ENCODE measurements at regions not wholly inside any gene's neighbourhood (a gene's known extent, or its start where the extent isn't known, plus 50 kb on each side); places are given as distances from the start of the nearest gene placed in this dataset.
"Not testable (repeated sequence)": the region's sequence is repeated elsewhere in the genome, so short reads cannot be mapped to it uniquely, and the experiment has no call there.

DNA sequence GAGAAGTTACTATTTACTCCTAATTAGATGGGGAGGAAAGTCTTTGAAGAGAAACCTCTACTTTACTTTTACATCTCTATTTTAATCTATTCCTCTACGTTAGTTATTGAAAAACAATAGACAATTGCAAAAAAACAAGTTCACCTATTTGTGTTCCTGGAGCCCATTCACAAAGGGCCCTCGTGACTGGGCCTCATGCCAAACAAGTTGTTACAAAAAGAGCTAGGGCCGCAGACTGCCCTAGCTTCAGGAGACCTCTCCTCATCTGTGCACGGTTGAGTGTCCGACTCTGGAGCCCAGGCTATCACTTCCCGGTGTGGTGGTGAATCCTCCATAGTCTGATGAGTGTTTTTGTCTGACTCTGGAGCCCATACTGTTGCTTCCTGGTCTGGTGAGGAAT is 190.9 kb downstream of the ZNF486 start:
- no peaks in the 10 kb centered on the region for H3K36me3 Mint-ChIP-seq (ENCODE audit: low read depth)
- no peak overlapping the region for H3K27ac Mint-ChIP-seq
- peaks cover 4% of the 10 kb centered on the region for H3K9me3 Mint-ChIP-seq
- H3K4me1 Mint-ChIP-seq: peaks cover 4% of the 10 kb centered on the region
- ATAC-seq (replicated peaks): no peak
- no peaks in the 10 kb centered on the region for H3K27me3 Mint-ChIP-seq
- no peak overlapping the region for H3K4me3 Mint-ChIP-seq

DNA sequence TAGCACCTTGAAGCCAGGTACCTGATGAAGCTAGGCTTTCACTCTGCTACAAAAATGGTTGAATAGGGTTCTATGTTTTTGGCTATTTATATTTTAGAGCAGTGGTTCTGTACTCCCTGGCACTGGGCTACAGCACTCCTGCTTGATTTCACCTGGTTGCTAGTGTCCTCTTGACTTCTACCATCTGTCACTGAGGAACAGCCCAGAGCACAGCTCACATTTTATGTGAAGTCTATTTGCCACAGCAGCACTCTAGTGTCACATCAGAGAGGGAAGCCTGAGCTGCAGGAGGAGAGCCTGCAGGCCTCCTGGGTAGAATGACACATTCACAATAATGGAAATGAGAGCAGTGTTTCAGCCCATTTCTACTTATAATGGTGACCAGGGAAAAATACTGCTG is 184.2 kb downstream of the ZNF486 start:
- H3K27ac Mint-ChIP-seq: no peak overlapping the region
- H3K36me3 Mint-ChIP-seq (ENCODE audit: low read depth): no peaks in the 10 kb centered on the region
- no peaks in the 10 kb centered on the region for H3K27me3 Mint-ChIP-seq
- H3K9me3 Mint-ChIP-seq: no peaks in the 10 kb centered on the region
- no peaks in the 10 kb centered on the region for H3K4me1 Mint-ChIP-seq
- no peak for ATAC-seq (replicated peaks)
- no peak overlapping the region for H3K4me3 Mint-ChIP-seq

DNA sequence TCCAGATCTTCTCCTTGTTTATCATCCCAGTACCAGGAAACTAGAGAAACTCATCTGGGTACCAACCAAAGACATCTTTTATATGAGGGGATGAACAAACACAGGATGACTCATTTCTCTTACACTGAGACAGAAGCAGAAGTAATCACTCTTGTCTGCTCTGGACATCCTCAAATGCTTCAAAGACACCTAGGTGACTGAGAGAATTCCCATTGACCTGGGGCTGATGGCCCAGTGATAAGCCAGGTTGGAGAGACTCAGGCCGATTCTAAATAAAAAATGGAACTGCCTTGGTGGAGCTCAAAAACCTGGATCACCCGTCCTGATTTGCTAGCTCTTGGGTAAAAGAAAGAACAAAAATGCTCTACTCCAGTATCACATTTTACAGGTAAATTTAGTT is 182.2 kb downstream of the ZNF486 start:
- no peak overlapping the region for H3K27ac Mint-ChIP-seq
- no peaks in the 10 kb centered on the region for H3K36me3 Mint-ChIP-seq (ENCODE audit: low read depth)
- no peaks in the 10 kb centered on the region for H3K27me3 Mint-ChIP-seq
- H3K9me3 Mint-ChIP-seq: no peaks in the 10 kb centered on the region
- H3K4me3 Mint-ChIP-seq: no peak overlapping the region
- ATAC-seq (replicated peaks): no peak
- H3K4me1 Mint-ChIP-seq: no peaks in the 10 kb centered on the region

DNA sequence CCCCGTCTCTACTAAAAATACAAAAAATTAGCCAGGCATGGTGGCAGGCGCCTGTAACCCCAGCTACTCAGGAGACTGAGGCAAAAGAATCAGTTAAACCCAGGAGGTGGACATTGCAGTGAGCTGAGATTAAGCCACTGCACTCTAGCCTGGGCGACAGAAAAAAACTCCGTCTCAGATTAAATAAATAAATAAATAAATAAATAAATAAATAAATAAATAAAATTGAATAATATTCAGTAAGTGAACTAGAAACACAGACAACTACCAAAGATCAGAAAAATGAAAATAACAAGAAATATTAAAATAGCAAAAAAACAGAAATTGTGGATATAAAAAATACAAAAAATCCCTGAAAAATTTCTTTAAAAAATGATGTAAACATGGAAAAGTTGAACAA is 172.4 kb downstream of the ZNF486 start:
- Mint-ChIP-seq H3K4me3 (no peak overlapping the region), H3K27me3 (peaks cover 4% of the 10 kb centered on the region), H3K9me3 (no peaks in the 10 kb centered on the region), H3K27ac (no peak overlapping the region), H3K36me3 (ENCODE audit: low read depth) (no peaks in the 10 kb centered on the region), H3K4me1 (no peaks in the 10 kb centered on the region)
- ATAC-seq (replicated peaks): no peak

DNA sequence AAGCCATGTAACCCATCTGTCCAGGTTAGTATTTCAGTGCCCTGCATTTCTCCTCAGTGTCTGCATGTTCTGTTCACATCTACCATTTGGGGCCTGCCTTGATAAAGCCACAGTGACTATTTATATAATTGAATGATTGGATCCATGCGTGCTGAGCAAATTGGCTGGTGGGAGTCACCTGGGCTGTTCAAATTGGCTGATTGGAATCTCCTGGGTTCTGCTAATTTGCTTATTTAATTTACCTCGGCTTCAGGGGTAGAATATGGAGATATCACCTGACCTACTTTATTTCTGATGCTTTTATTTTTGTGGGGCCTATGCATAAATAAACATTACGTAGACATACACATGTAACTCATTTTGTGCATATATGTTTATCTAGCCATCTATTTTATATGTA is 167.7 kb downstream of the ZNF486 start:
- no peak overlapping the region for H3K4me3 Mint-ChIP-seq
- peaks cover 4% of the 10 kb centered on the region for H3K27me3 Mint-ChIP-seq
- ATAC-seq (replicated peaks): no peak
- H3K27ac Mint-ChIP-seq: no peak overlapping the region
- no peaks in the 10 kb centered on the region for H3K9me3 Mint-ChIP-seq
- no peaks in the 10 kb centered on the region for H3K4me1 Mint-ChIP-seq
- H3K36me3 Mint-ChIP-seq (ENCODE audit: low read depth): no peaks in the 10 kb centered on the region

DNA sequence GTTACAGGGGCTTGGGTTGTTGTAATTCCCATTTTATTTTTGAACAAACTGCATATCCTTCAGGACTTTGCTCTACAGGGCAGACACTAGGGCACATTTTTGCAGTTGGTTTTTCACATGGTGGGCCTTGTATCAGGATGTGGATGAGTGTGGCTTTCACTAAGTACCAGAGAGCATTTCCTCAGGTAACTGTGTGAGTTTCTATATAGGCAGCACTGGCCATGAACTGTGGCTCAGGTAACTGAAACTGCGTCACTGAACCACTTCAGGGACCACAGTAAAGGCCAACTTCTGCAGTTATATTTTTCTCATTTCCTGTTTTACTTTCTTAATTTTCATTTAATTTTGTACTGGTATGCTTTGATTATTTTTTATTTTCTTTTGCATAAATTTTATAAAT is 166.5 kb downstream of the ZNF486 start:
- no peaks in the 10 kb centered on the region for H3K4me1 Mint-ChIP-seq

DNA sequence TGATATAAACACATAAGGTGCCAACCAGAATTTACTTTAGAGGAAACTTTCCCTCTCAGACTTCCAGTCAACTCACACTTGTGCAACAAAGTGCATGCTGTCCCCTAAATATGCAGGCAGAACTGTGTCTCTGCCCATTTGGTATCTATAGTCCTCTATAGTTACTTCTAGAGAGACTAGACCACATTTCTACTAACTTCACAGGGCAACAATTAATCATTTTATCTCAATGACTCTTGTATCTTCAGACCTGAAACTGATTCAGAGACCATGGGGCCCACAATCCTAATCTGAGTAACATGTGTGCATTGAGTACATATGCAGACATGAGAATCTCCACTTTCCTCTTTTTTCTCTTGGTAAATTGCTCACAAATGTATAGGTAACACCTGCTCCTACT is 158.1 kb downstream of the ZNF486 start:
- Mint-ChIP-seq H3K4me1 (no peaks in the 10 kb centered on the region), H3K36me3 (ENCODE audit: low read depth) (no peaks in the 10 kb centered on the region), H3K27ac (no peak overlapping the region), H3K27me3 (no peaks in the 10 kb centered on the region), H3K4me3 (no peak overlapping the region), H3K9me3 (no peaks in the 10 kb centered on the region)
- peak; percentile 80 for ATAC-seq (replicated peaks)

More for the DNA sequence above, 166.5 kb downstream of the ZNF486 start:
- Mint-ChIP-seq H3K9me3 (no peaks in the 10 kb centered on the region), H3K27me3 (peaks cover 4% of the 10 kb centered on the region), H3K27ac (no peak overlapping the region), H3K4me3 (no peak overlapping the region), H3K36me3 (ENCODE audit: low read depth) (no peaks in the 10 kb centered on the region)
- no peak for ATAC-seq (replicated peaks)

DNA sequence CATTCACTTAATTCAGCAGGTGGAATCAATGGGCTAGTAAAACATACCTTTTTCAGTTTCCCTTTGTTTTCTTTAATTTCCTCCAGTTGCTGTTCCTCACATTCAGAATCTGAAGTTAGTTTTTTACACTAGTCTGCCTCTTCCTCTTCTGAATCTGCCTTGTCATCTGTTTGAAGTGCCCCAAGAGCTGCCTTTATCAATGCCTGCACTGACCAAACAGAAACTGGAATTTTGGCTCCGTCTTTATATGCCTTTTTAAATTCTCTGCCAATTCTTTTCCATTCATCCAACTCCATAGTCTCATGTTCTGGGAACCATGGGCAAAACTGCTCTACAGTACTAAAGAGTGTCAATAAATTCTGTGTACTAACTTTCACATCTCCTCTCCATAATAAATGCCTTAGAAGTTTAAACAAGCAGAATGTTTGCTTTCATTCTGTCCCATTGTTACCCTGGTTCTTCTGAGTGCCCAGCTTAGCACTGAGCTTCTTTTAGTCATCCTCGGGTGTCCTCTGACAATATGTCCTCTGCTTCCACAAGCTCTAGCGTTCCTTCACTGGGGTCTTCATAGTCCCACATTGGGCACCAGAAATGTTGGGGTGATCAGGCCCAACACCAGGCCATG is 154.2 kb downstream of the ZNF486 start:
- Mint-ChIP-seq H3K27me3 (no peaks in the 10 kb centered on the region), H3K4me1 (no peaks in the 10 kb centered on the region), H3K4me3 (no peak overlapping the region), H3K36me3 (ENCODE audit: low read depth) (no peaks in the 10 kb centered on the region), H3K9me3 (no peaks in the 10 kb centered on the region), H3K27ac (no peak overlapping the region)
- no peak for ATAC-seq (replicated peaks)

DNA sequence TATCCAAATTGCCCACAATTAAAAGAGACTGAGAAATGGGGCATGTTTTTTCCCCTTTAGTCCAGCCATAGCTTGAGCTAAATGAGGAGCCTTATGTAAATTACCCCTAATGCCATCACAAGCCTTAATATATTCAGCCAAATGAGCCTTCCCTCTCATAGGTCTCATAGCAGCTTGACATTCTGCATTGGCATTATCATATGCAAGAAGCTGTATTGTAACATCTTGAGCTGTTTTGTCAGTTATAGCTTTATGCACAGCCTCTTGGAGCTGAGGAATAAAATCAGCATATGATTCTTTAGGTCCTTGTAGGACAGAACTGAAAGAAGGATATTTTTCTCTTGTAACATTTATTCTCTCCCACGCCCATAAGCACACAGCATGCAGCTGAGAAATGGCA is 153.2 kb downstream of the ZNF486 start:
- H3K27ac Mint-ChIP-seq: no peak overlapping the region
- H3K4me3 Mint-ChIP-seq: no peak overlapping the region
- no peak for ATAC-seq (replicated peaks)
- H3K4me1 Mint-ChIP-seq: no peaks in the 10 kb centered on the region
- H3K36me3 Mint-ChIP-seq (ENCODE audit: low read depth): no peaks in the 10 kb centered on the region
- H3K27me3 Mint-ChIP-seq: no peaks in the 10 kb centered on the region
- H3K9me3 Mint-ChIP-seq: no peaks in the 10 kb centered on the region

DNA sequence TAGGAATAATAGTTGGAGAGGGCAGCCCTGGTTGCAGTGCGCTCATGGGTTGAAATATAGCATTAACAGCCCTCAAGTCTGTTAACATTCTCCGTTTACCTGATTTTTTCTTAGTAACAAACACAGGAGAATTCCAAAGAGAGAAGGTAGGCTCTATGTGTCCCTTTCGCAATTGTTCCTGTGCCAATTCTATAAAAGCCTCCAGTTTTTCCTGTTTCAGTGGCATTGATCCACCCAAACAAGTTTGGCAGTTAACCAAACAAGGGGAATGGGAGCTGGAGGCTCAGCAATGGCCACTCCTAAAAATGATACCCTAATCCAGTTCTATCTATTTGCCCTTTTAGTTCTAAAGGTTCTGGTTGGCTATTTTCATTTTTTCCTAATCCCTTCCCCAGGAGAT is 151.6 kb downstream of the ZNF486 start:
- Mint-ChIP-seq H3K4me3 (no peak overlapping the region), H3K4me1 (no peaks in the 10 kb centered on the region), H3K27me3 (no peaks in the 10 kb centered on the region), H3K9me3 (no peaks in the 10 kb centered on the region), H3K36me3 (ENCODE audit: low read depth) (no peaks in the 10 kb centered on the region), H3K27ac (no peak overlapping the region)
- no peak for ATAC-seq (replicated peaks)

DNA sequence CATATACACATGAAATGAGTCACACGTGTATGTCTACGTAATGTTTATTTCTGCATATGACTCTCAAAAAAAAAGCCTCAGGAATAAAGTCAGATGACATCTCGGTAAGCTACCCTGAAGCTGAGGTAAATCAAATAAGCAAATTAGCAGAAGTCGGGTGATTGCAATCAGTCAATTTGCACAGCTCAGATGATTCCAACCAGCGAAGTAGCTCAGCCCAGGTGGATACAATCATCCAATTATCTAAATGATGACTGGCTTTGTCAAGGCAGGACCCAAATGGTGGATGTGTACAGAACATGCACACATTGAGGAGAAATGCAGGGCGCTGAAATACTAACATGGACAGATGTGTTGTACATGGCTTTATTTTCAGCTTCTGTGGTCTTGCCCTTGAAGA is 148.5 kb downstream of the ZNF486 start:
- Mint-ChIP-seq H3K9me3 (no peaks in the 10 kb centered on the region), H3K36me3 (ENCODE audit: low read depth) (no peaks in the 10 kb centered on the region), H3K4me1 (no peaks in the 10 kb centered on the region), H3K27ac (no peak overlapping the region), H3K27me3 (no peaks in the 10 kb centered on the region), H3K4me3 (no peak overlapping the region)
- ATAC-seq (replicated peaks): no peak

DNA sequence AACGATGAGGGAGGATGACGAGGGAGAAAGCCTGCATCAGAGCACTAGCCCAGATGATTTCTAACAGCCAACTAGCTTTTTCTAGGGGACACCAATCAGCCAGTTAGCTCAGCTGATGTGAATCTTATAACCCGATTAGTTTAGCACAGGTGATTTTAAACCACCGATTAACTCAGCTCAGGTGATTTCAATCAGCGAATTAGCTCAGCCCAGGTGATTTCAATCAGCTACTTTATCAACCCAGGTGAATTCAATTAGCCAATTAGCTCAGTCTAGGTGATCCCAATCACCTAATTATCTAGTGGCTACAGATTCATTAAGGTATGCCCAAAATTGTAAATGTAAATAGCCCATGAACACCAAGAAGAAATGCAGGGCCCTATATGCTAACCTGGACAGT is 146.9 kb downstream of the ZNF486 start:
- Mint-ChIP-seq H3K9me3 (no peaks in the 10 kb centered on the region), H3K27me3 (no peaks in the 10 kb centered on the region), H3K27ac (no peak overlapping the region), H3K4me3 (no peak overlapping the region), H3K36me3 (ENCODE audit: low read depth) (no peaks in the 10 kb centered on the region), H3K4me1 (no peaks in the 10 kb centered on the region)
- no peak for ATAC-seq (replicated peaks)

DNA sequence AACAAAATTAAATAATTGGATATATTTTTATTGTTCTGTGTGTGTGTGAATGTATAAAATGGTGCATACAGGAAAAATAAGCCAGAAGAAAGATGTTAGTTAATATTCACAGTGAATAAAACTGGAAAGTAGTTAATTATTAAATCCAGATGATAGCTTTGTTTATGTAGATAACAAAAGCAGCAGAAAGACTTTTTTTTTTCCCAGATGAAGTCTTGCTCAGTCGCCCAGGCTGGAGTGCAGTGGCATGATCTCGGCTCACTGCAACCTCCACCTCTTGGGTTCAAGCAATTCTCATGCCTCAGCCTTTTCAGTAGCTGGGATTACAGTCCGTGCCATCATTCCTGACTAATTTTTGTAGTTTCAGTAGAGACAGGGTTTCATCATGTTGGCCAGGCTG is 140.1 kb downstream of the ZNF486 start:
- H3K4me3 Mint-ChIP-seq: no peak overlapping the region
- no peaks in the 10 kb centered on the region for H3K36me3 Mint-ChIP-seq (ENCODE audit: low read depth)
- no peak overlapping the region for H3K27ac Mint-ChIP-seq
- ATAC-seq (replicated peaks): no peak
- no peaks in the 10 kb centered on the region for H3K4me1 Mint-ChIP-seq
- H3K27me3 Mint-ChIP-seq: peaks cover 6% of the 10 kb centered on the region
- no peaks in the 10 kb centered on the region for H3K9me3 Mint-ChIP-seq

DNA sequence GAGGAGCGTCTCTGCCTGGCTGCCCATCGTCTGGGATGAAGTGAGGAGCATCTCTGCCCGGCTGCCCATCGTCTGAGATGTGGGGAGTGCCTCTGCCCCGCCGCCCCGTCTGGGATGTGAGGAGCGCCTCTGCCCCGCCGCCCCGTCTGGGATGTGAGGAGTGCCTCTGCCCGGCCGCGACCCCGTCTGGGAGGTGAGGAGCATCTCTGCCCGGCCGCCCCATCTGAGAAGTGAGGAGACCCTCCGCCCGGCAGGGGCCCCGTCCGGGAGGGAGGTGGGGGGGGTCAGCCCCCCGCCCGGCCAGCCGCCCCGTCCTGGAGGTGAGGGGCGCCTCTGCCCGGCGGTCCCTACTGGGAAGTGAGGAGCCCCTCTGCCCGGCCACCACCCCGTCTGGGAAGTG is 129.3 kb downstream of the ZNF486 start:
- H3K27ac Mint-ChIP-seq; H3K27me3 Mint-ChIP-seq; H3K4me3 Mint-ChIP-seq; H3K36me3 Mint-ChIP-seq (ENCODE audit: low read depth); H3K9me3 Mint-ChIP-seq; H3K4me1 Mint-ChIP-seq; ATAC-seq (replicated peaks): not testable (repeated sequence)

DNA sequence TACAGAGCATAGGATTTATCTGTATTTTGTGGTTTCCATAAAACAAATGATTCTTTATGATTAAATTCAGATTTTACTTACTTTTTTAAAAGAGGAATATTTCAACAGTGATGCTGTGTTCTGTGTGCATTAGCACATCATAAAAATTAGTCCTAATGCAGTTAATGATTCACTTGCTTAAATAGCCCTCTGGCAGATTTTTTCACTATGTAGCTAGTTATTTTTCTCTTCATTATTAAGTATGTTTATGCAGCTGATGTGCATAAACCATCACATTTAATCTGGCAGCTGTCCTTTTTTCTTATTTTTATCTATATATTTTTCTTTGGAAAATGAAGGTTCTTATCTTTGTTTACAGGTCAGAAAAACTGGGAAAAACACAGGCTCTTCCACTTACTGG is 127.2 kb downstream of the ZNF486 start:
- no peak overlapping the region for H3K27ac Mint-ChIP-seq
- H3K4me3 Mint-ChIP-seq: no peak overlapping the region
- no peaks in the 10 kb centered on the region for H3K36me3 Mint-ChIP-seq (ENCODE audit: low read depth)
- H3K4me1 Mint-ChIP-seq: no peaks in the 10 kb centered on the region
- no peaks in the 10 kb centered on the region for H3K9me3 Mint-ChIP-seq
- H3K27me3 Mint-ChIP-seq: no peaks in the 10 kb centered on the region
- ATAC-seq (replicated peaks): no peak

DNA sequence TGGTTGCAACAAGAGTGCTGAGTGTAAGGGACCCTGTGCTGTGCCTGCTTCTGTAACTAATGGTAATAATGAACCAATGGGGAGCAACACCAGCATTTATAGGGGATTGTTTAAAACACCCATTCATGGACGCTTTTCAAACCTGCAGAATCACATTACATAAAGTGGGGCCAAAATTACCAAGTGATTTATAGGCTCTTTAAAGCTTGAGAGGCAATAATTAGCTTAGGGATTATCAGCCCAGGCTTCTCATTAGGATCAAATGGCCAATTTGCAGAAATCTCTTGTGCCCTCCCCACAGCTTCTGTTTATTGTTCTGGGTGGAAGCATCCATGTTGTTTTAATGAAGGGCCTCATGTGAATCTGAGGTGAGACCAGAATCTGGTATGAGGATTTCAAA is 125.5 kb downstream of the ZNF486 start:
- H3K36me3 Mint-ChIP-seq (ENCODE audit: low read depth); H3K9me3 Mint-ChIP-seq; H3K27ac Mint-ChIP-seq; H3K27me3 Mint-ChIP-seq; H3K4me3 Mint-ChIP-seq; H3K4me1 Mint-ChIP-seq; ATAC-seq (replicated peaks): not testable (repeated sequence)

All from activated T-helper 17 cell treated with anti-CD3 and anti-CD28 coated beads, Interleukin-2, amount 50 U/mL, for 72 hours (primary cell).